HCT116 (cell line): ENCODE measurements at regions not wholly inside any gene's neighbourhood (a gene's known extent, or its start where the extent isn't known, plus 50 kb on each side); places are given as distances from the start of the nearest gene placed in this dataset.

Source experiments
- ATAC-seq: fragments of 200-7000 bp; cut with Tn5 transposase; 2 replicates; pipeline ENCODE4 v1.9.1; 2020; ENCODE audit warnings: mild to moderate bottlenecking, moderate library complexity
- BruUV-seq: library from RNA; stranded (reverse); fragments of 400-500 nt; replicated peaks from 2 replicates; lab custom pipeline; 2021; lab: Mats Ljungman, UMichigan
- CTCF ChIA-PET: fragments of 300-600 bp; sonication (Branson Sonifier 250); formaldehyde crosslinking; loops from one replicate; lab custom pipeline; 2021; ENCODE audit warnings: antibody characterized with exemption; lab: Charles Lee
- POLR2A ChIA-PET: fragments of 300-600, 350-600 bp; sonication (Branson Sonifier 250); formaldehyde crosslinking; loops from one replicate; lab custom pipeline; 2021; ENCODE audit warnings: antibody characterized with exemption; lab: Charles Lee
- RAD21 ChIA-PET, 2 experiments: fragments of 300-600 bp; sonication (Branson Sonifier 250); formaldehyde crosslinking; loops; one replicate each; lab custom pipeline; 2023; ENCODE audit warnings: low total read pairs in 2 of 2; ENCODE audit not compliant: uncharacterized antibody in 2 of 2, unreplicated experiment in 2 of 2, low non-redundant PET in 1 of 2; lab: Charles Lee
- DNase-seq: peaks from one replicate; pipeline ENCODE4 v3.0.0-alpha.2; 2010; ENCODE audit warnings: low read depth, low spot score
- H2AFZ ChIP-seq: fragments of 200-600 bp; shearing (Covaris generic), sonication (generic); 2 replicates; pipeline ENCODE4 v1.6.1; 2017; ENCODE audit warnings: low read depth, mixed run types, mixed read lengths, antibody characterized with exemption, low read length; ENCODE audit not compliant: poor library complexity, severe bottlenecking
- H3K27ac ChIP-seq: 2 replicates; pipeline ENCODE4 v1.5.1; 2012; ENCODE audit warnings: low read depth, low read length
- H3K27me3 ChIP-seq: fragments of 200-600 bp; sonication (generic); 2 replicates; pipeline ENCODE4 v1.6.1; 2016; ENCODE audit warnings: mixed run types, low read length, mixed read lengths; ENCODE audit not compliant: insufficient read depth
- H3K36me3 ChIP-seq, 2 experiments: fragments of 200-500 bp in 1 of 2; fragments of 200-600 bp in 1 of 2; sonication (Bioruptor generic) in 1 of 2; sonication (generic) in 1 of 2; 2 replicates each; pipeline versions ENCODE4 v1.5.1 to v1.6.1; 2014 to 2016; ENCODE audit warnings: low read length in 2 of 2, inconsistent platforms in 1 of 2, mixed read lengths in 1 of 2, mixed run types in 1 of 2; ENCODE audit not compliant: insufficient read depth in 2 of 2, control insufficient read depth in 1 of 2
- H3K4me1 ChIP-seq, 2 experiments: fragments of 200-600 bp in 1 of 2; sonication (generic) in 1 of 2; 2 replicates each; pipeline versions ENCODE4 v1.5.1 to v1.6.1; 2012 to 2017; ENCODE audit warnings: low read length in 2 of 2, inconsistent platforms in 1 of 2, mild to moderate bottlenecking in 1 of 2, mixed read lengths in 1 of 2, mixed run types in 1 of 2, moderate library complexity in 1 of 2; ENCODE audit not compliant: insufficient read depth in 2 of 2, control insufficient read depth in 1 of 2
- H3K4me2 ChIP-seq: fragments of 200-600 bp; sonication (generic); 2 replicates; pipeline ENCODE4 v1.6.1; 2017; ENCODE audit warnings: mixed run types, low read length, mixed read lengths
- H3K4me3 ChIP-seq, 2 experiments: fragments of 200-600 bp in 1 of 2; sonication (generic) in 1 of 2; replicated peaks in 1 of 2; 2 replicates each; pipeline ENCODE4 v1.5.1; 2011 to 2016; ENCODE audit warnings: low read length in 2 of 2, control low read depth in 1 of 2, low read depth in 1 of 2, mild to moderate bottlenecking in 1 of 2, mixed read lengths in 1 of 2, mixed run types in 1 of 2
- H3K79me2 ChIP-seq: fragments of 200-600 bp; sonication (generic); 2 replicates; pipeline ENCODE4 v1.6.1; 2017; ENCODE audit warnings: mild to moderate bottlenecking, mixed run types, low read length, moderate library complexity, mixed read lengths; ENCODE audit not compliant: insufficient read depth
- H3K9ac ChIP-seq: fragments of 200-600 bp; sonication (generic); 2 replicates; pipeline ENCODE4 v1.6.1; 2016; ENCODE audit warnings: low read length, mixed read lengths
- H3K9me2 ChIP-seq: fragments of 200-600 bp; sonication (generic), shearing (Covaris generic); 2 replicates; pipeline ENCODE4 v1.6.1; 2017; ENCODE audit warnings: mixed run types, mild to moderate bottlenecking, moderate library complexity; ENCODE audit not compliant: insufficient read depth
- H3K9me3 ChIP-seq, 2 experiments: fragments of 200-500 bp in 1 of 2; fragments of 200-600 bp in 1 of 2; sonication (Bioruptor generic) in 1 of 2; sonication (generic) in 1 of 2; 2 replicates each; pipeline ENCODE4 v1.6.1; 2014 to 2017; ENCODE audit warnings: low read length in 2 of 2, mixed read lengths in 2 of 2, inconsistent platforms in 1 of 2, low read depth in 1 of 2, mild to moderate bottlenecking in 1 of 2, mixed run types in 1 of 2, moderate library complexity in 1 of 2; ENCODE audit not compliant: control insufficient read depth in 1 of 2, insufficient read depth in 1 of 2
- H4K20me1 ChIP-seq: fragments of 200-600 bp; sonication (generic), shearing (Covaris generic); 2 replicates; pipeline ENCODE4 v1.6.1; 2017; ENCODE audit warnings: mixed run types, mild to moderate bottlenecking, moderate library complexity; ENCODE audit not compliant: insufficient read depth
- CBX3 ChIP-seq: IDR thresholded peaks from 2 replicates; pipeline ENCODE4 v1.6.1; 2012; ENCODE audit warnings: low read depth
- CEBPB ChIP-seq: IDR thresholded peaks from 2 replicates; pipeline ENCODE4 v1.6.1; 2012; ENCODE audit warnings: low read depth
- ELF1 ChIP-seq: IDR thresholded peaks from 2 replicates; pipeline ENCODE4 v1.6.1; 2012; ENCODE audit warnings: low read depth, borderline replicate concordance
- EZH2phosphoT487 ChIP-seq: fragments of 200-600 bp; IDR thresholded peaks from 2 replicates; pipeline ENCODE4 v1.6.1; 2018; ENCODE audit warnings: antibody characterized with exemption, borderline replicate concordance
- FOSL1 ChIP-seq: IDR thresholded peaks from 2 replicates; pipeline ENCODE4 v1.6.1; 2012; ENCODE audit warnings: low read depth
- RAD21 ChIP-seq: IDR thresholded peaks from 2 replicates; pipeline ENCODE4 v1.6.1; 2012; ENCODE audit warnings: low read depth, mild to moderate bottlenecking
- SIN3A ChIP-seq: IDR thresholded peaks from 2 replicates; pipeline ENCODE4 v1.6.1; 2012; ENCODE audit warnings: low read depth
- SP1 ChIP-seq: IDR thresholded peaks from 2 replicates; pipeline ENCODE4 v1.6.1; 2012; ENCODE audit warnings: low read depth
- TCF7L2 ChIP-seq: IDR thresholded peaks from 2 replicates; pipeline ENCODE4 v1.7.0; 2011; ENCODE audit warnings: borderline replicate concordance, inconsistent platforms; ENCODE audit not compliant: insufficient read depth, insufficient read length; ENCODE audit errors: extremely low read depth
- ZFX ChIP-seq: fragments of 450-650 bp; IDR thresholded peaks from 2 replicates; pipeline ENCODE4 v1.6.1; 2017
- intact Hi-C: fragments of 100-400 bp; cut with micrococcal nuclease; formaldehyde crosslinking; loops from 2 replicates; pipeline ENCODE4 v1.10.0; 2022
- TF ChIP-seq, protein P1 (sequence below): IDR thresholded peaks from 2 replicates; pipeline ENCODE4 v1.6.1; 2011; ENCODE audit warnings: mild to moderate bottlenecking, low read length, moderate library complexity; ENCODE audit not compliant: insufficient replicate concordance; ENCODE audit errors: extremely low read depth
- TF ChIP-seq, protein P2 (sequence below): IDR thresholded peaks from 2 replicates; pipeline ENCODE4 v1.6.1; 2012
- TF ChIP-seq, protein P3 (sequence below), 3 experiments: fragments of 200-600 bp in 1 of 3; sonication (generic) in 1 of 3; IDR thresholded peaks in 2 of 3; conservative IDR thresholded peaks in 1 of 3; 2 replicates each; pipeline ENCODE4 v1.5.1; 2012 to 2017; ENCODE audit warnings: low read depth in 2 of 3, low read length in 2 of 3, antibody characterized with exemption in 1 of 3, borderline replicate concordance in 1 of 3, control low read depth in 1 of 3, mild to moderate bottlenecking in 1 of 3, mixed read lengths in 1 of 3, mixed run types in 1 of 3, moderate library complexity in 1 of 3; ENCODE audit not compliant: insufficient read depth in 1 of 3
- TF ChIP-seq, protein P4 (sequence below): IDR thresholded peaks from 2 replicates; pipeline ENCODE4 v1.6.1; 2012; ENCODE audit warnings: low read depth

DNA sequence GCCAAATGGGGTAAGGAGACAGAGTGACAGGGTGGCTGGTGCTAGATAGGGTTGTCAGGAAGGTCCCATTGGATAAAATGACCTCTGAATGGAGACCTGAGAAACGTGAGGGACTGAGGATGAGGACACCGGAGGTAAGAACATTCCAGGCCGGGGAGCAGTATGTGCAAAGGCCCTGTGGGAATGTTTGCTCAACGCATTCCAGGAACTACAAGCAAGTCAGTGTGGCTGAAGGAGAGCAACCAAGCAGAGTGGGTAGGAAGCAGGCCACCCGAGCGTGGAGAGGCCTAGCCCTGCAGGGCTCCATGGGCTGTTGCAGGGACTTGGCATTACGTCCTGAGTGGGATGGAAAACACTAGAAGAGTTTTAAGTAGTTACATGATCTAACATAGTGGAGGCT, 185.6 kb downstream of the ZBTB18 start:
- Histone ChIP-seq H3K9me3 (no peaks in the 10 kb centered on the region), H4K20me1 (no peaks in the 10 kb centered on the region), H3K9ac (no peak overlapping the region), H3K36me3 (no peaks in the 10 kb centered on the region), H3K4me1 (peaks cover 0 to 5% of the 10 kb centered on the region in 2 experiments; a peak in 1 of 4 replicates), H3K79me2 (no peaks in the 10 kb centered on the region), H3K27me3 (no peaks in the 10 kb centered on the region), H3K4me2 (no peak overlapping the region), H2AFZ (no peak overlapping the region), H3K27ac (no peak overlapping the region), H3K9me2 (no peaks in the 10 kb centered on the region), H3K4me3 (no peak overlapping the region)
- CTCF ChIA-PET = no interaction called here
- TF ChIP-seq FOSL1 = no peak
- TF ChIP-seq, protein P1, sequence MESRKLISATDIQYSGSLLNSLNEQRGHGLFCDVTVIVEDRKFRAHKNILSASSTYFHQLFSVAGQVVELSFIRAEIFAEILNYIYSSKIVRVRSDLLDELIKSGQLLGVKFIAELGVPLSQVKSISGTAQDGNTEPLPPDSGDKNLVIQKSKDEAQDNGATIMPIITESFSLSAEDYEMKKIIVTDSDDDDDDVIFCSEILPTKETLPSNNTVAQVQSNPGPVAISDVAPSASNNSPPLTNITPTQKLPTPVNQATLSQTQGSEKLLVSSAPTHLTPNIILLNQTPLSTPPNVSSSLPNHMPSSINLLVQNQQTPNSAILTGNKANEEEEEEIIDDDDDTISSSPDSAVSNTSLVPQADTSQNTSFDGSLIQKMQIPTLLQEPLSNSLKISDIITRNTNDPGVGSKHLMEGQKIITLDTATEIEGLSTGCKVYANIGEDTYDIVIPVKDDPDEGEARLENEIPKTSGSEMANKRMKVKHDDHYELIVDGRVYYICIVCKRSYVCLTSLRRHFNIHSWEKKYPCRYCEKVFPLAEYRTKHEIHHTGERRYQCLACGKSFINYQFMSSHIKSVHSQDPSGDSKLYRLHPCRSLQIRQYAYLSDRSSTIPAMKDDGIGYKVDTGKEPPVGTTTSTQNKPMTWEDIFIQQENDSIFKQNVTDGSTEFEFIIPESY = no peak
- TF ChIP-seq SP1 = no peak
- TF ChIP-seq TCF7L2 = no peak
- no peak for TF ChIP-seq EZH2phosphoT487
- TF ChIP-seq, protein P2, sequence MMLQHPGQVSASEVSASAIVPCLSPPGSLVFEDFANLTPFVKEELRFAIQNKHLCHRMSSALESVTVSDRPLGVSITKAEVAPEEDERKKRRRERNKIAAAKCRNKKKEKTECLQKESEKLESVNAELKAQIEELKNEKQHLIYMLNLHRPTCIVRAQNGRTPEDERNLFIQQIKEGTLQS = no peak
- no peak for TF ChIP-seq CBX3
- TF ChIP-seq SIN3A = no peak
- TF ChIP-seq RAD21 = no peak
- TF ChIP-seq, protein P3, sequence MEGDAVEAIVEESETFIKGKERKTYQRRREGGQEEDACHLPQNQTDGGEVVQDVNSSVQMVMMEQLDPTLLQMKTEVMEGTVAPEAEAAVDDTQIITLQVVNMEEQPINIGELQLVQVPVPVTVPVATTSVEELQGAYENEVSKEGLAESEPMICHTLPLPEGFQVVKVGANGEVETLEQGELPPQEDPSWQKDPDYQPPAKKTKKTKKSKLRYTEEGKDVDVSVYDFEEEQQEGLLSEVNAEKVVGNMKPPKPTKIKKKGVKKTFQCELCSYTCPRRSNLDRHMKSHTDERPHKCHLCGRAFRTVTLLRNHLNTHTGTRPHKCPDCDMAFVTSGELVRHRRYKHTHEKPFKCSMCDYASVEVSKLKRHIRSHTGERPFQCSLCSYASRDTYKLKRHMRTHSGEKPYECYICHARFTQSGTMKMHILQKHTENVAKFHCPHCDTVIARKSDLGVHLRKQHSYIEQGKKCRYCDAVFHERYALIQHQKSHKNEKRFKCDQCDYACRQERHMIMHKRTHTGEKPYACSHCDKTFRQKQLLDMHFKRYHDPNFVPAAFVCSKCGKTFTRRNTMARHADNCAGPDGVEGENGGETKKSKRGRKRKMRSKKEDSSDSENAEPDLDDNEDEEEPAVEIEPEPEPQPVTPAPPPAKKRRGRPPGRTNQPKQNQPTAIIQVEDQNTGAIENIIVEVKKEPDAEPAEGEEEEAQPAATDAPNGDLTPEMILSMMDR (IDR thresholded peaks at IDR 0.05 in 2 of 3, conservative IDR thresholded peaks at IDR 0.05 in 1 of 3; ENCODE audit: borderline replicate concordance in 1 of 3, insufficient read depth in 1 of 3, low read depth in 2 of 3, low read length in 2 of 3) = no peak
- TF ChIP-seq ZFX = no peak
- TF ChIP-seq, protein P4, sequence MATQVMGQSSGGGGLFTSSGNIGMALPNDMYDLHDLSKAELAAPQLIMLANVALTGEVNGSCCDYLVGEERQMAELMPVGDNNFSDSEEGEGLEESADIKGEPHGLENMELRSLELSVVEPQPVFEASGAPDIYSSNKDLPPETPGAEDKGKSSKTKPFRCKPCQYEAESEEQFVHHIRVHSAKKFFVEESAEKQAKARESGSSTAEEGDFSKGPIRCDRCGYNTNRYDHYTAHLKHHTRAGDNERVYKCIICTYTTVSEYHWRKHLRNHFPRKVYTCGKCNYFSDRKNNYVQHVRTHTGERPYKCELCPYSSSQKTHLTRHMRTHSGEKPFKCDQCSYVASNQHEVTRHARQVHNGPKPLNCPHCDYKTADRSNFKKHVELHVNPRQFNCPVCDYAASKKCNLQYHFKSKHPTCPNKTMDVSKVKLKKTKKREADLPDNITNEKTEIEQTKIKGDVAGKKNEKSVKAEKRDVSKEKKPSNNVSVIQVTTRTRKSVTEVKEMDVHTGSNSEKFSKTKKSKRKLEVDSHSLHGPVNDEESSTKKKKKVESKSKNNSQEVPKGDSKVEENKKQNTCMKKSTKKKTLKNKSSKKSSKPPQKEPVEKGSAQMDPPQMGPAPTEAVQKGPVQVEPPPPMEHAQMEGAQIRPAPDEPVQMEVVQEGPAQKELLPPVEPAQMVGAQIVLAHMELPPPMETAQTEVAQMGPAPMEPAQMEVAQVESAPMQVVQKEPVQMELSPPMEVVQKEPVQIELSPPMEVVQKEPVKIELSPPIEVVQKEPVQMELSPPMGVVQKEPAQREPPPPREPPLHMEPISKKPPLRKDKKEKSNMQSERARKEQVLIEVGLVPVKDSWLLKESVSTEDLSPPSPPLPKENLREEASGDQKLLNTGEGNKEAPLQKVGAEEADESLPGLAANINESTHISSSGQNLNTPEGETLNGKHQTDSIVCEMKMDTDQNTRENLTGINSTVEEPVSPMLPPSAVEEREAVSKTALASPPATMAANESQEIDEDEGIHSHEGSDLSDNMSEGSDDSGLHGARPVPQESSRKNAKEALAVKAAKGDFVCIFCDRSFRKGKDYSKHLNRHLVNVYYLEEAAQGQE = no peak
- TF ChIP-seq ELF1 = no peak
- no peak for TF ChIP-seq CEBPB
- ATAC-seq (no peak), DNase-seq (no peak)
- intact Hi-C loops = no loop called here
- POLR2A ChIA-PET = no interaction called here
- no TSS peak for BruUV-seq
- RAD21 ChIA-PET = no interaction called here
